CD4-positive, alpha-beta memory T cell (primary cell): ENCODE measurements at regions not wholly inside any gene's neighbourhood (a gene's known extent, or its start where the extent isn't known, plus 50 kb on each side); places are given as distances from the start of the nearest gene placed in this dataset.

Experiments used
- CTCF ChIA-PET: fragments of 350-600 bp; sonication (Branson Sonifier 250); formaldehyde crosslinking; loops from one replicate; lab custom pipeline; 2021; ENCODE audit warnings: inconsistent platforms; ENCODE audit not compliant: partially characterized antibody; lab: Charles Lee
- POLR2A ChIA-PET: fragments of 350-600 bp; sonication (Branson Sonifier 250); formaldehyde crosslinking; loops from one replicate; lab custom pipeline; 2021; ENCODE audit not compliant: partially characterized antibody; lab: Charles Lee
- DNase-seq, 5 donors: peaks; one replicate each; pipeline versions ENCODE4 v3.0.0 to v3.0.0-alpha.2; 2020 to 2022; ENCODE audit warnings: mixed read lengths in 1 of 5
- H3K27ac ChIP-seq: one replicate; pipeline ENCODE4 v1.7.0; 2013; ENCODE audit warnings: low read depth, low read length
- H3K27me3 ChIP-seq: 2 replicates; pipeline ENCODE4 v1.7.0; 2013; ENCODE audit warnings: mild to moderate bottlenecking, low read length, moderate library complexity; ENCODE audit not compliant: insufficient read depth
- H3K36me3 ChIP-seq: 2 replicates; pipeline ENCODE4 v1.7.0; 2013; ENCODE audit warnings: mild to moderate bottlenecking, low read length, moderate library complexity; ENCODE audit not compliant: insufficient read depth
- H3K4me1 ChIP-seq: 2 replicates; pipeline ENCODE4 v1.7.0; 2013; ENCODE audit warnings: mild to moderate bottlenecking, low read length, moderate library complexity; ENCODE audit not compliant: insufficient read depth
- H3K4me3 ChIP-seq, 2 donors: one replicate each; pipeline ENCODE4 v1.7.0; 2013; ENCODE audit warnings: low read length in 2 of 2, mild to moderate bottlenecking in 1 of 2
- H3K9me3 ChIP-seq, 2 donors: one replicate each; pipeline ENCODE4 v1.7.0; 2013; ENCODE audit warnings: low read length in 2 of 2, control low read depth in 1 of 2; ENCODE audit not compliant: control insufficient read depth in 1 of 2
- H3K27ac Mint-ChIP-seq, 7 donors: one replicate each; pipeline ENCODE4 v1.8.0; 2020 to 2021; ENCODE audit warnings: mixed read lengths in 7 of 7, mild to moderate bottlenecking in 6 of 7, inconsistent platforms in 3 of 7, moderate library complexity in 3 of 7
- H3K27me3 Mint-ChIP-seq, 2 donors: one replicate each; pipeline ENCODE4 v1.8.0; 2020 to 2021; ENCODE audit warnings: mixed read lengths in 2 of 2
- H3K36me3 Mint-ChIP-seq, 2 donors: one replicate each; pipeline ENCODE4 v1.8.0; 2020 to 2021; ENCODE audit warnings: mixed read lengths in 2 of 2, inconsistent platforms in 1 of 2, mild to moderate bottlenecking in 1 of 2
- H3K4me1 Mint-ChIP-seq, 4 donors: one replicate each; pipeline ENCODE4 v1.8.0; 2020 to 2021; ENCODE audit warnings: mixed read lengths in 4 of 4, mild to moderate bottlenecking in 1 of 4
- H3K4me3 Mint-ChIP-seq, 8 donors: one replicate each; pipeline ENCODE4 v1.8.0; 2020 to 2021; ENCODE audit warnings: mixed read lengths in 8 of 8, mild to moderate bottlenecking in 7 of 8, moderate library complexity in 6 of 8, inconsistent platforms in 3 of 8
- H3K9me3 Mint-ChIP-seq, 8 donors: one replicate each; pipeline ENCODE4 v1.8.0; 2020 to 2021; ENCODE audit warnings: mixed read lengths in 8 of 8, mild to moderate bottlenecking in 5 of 8, inconsistent platforms in 3 of 8, moderate library complexity in 1 of 8
- intact Hi-C: fragments of 100-400 bp; cut with micrococcal nuclease; formaldehyde crosslinking; loops from one replicate; pipeline ENCODE4 v1.15.1; 2023

- H3K27ac Mint-ChIP-seq: no peak overlapping the region
- Histone ChIP-seq H3K36me3 (no peaks in the 10 kb centered on the region), H3K4me1 (no peaks in the 10 kb centered on the region), H3K27ac (no peak overlapping the region), H3K4me3 (no peak overlapping the region), H3K9me3 (no peaks in the 10 kb centered on the region), H3K27me3 (no peaks in the 10 kb centered on the region)
- ChIA-PET POLR2A (no interaction called here), CTCF (no interaction called here)
- H3K4me3 Mint-ChIP-seq: no peak overlapping the region
- H3K36me3 Mint-ChIP-seq: no peaks in the 10 kb centered on the region
- peaks cover 0 to 8% (median 1%) of the 10 kb centered on the region in 8 donors for H3K9me3 Mint-ChIP-seq
- H3K4me1 Mint-ChIP-seq: no peaks in the 10 kb centered on the region
- intact Hi-C loops: no loop called here
- no peak for DNase-seq
- no peaks in the 10 kb centered on the region for H3K27me3 Mint-ChIP-seq
Observed at GRCh38 chr14:44712024-44712815, 205.1 kb upstream of the FSCB start.

- CTCF ChIA-PET: no interaction called here
- H3K9me3 Mint-ChIP-seq: peaks cover 0 to 13% (median 3%) of the 10 kb centered on the region in 8 donors
- Histone ChIP-seq H3K4me1 (no peaks in the 10 kb centered on the region), H3K36me3 (no peaks in the 10 kb centered on the region), H3K27ac (no peak overlapping the region), H3K9me3 (no peaks in the 10 kb centered on the region), H3K27me3 (no peaks in the 10 kb centered on the region), H3K4me3 (no peak overlapping the region)
- no peak overlapping the region for H3K4me3 Mint-ChIP-seq
- no peak overlapping the region for H3K27ac Mint-ChIP-seq
- H3K4me1 Mint-ChIP-seq: no peaks in the 10 kb centered on the region
- no peak for DNase-seq
- POLR2A ChIA-PET: no interaction called here
- H3K27me3 Mint-ChIP-seq: no peaks in the 10 kb centered on the region
- H3K36me3 Mint-ChIP-seq: no peaks in the 10 kb centered on the region
- intact Hi-C loops: no loop called here
Observed at GRCh38 chr14:44701563-44702263, 194.6 kb upstream of the FSCB start.

GRCh38 chr14:44700694-44701093, 193.6 kb upstream of the FSCB start:
- Histone ChIP-seq H3K27me3 (no peaks in the 10 kb centered on the region), H3K4me3 (no peak overlapping the region), H3K4me1 (no peaks in the 10 kb centered on the region), H3K27ac (no peak overlapping the region), H3K9me3 (no peaks in the 10 kb centered on the region), H3K36me3 (no peaks in the 10 kb centered on the region)
- H3K4me3 Mint-ChIP-seq: no peak overlapping the region
- CTCF ChIA-PET: no interaction called here
- POLR2A ChIA-PET: no interaction called here
- no peak overlapping the region for H3K27ac Mint-ChIP-seq
- DNase-seq: no peak
- intact Hi-C loops: no loop called here
- no peaks in the 10 kb centered on the region for H3K4me1 Mint-ChIP-seq
- no peaks in the 10 kb centered on the region for H3K36me3 Mint-ChIP-seq
- peaks cover 0 to 13% (median 4%) of the 10 kb centered on the region in 8 donors for H3K9me3 Mint-ChIP-seq
- H3K27me3 Mint-ChIP-seq: no peaks in the 10 kb centered on the region

- Mint-ChIP-seq H3K27me3 (no peaks in the 10 kb centered on the region), H3K4me3 (no peak overlapping the region), H3K4me1 (no peaks in the 10 kb centered on the region), H3K36me3 (no peaks in the 10 kb centered on the region), H3K27ac (no peak overlapping the region), H3K9me3 (peaks cover 0 to 13% (median 4%) of the 10 kb centered on the region in 8 donors)
- no peak overlapping the region for H3K4me3 ChIP-seq
- ChIA-PET POLR2A (no interaction called here), CTCF (no interaction called here)
- no peak overlapping the region for H3K27ac ChIP-seq
- H3K9me3 ChIP-seq: no peaks in the 10 kb centered on the region
- no peaks in the 10 kb centered on the region for H3K4me1 ChIP-seq
- no peaks in the 10 kb centered on the region for H3K27me3 ChIP-seq
- intact Hi-C loops: no loop called here
- no peaks in the 10 kb centered on the region for H3K36me3 ChIP-seq
- DNase-seq: no peak
Observed at GRCh38 chr14:44700184-44700583, 193.1 kb upstream of the FSCB start.

GRCh38 chr14:44699391-44699790, 192.3 kb upstream of the FSCB start:
- Histone ChIP-seq H3K9me3 (no peaks in the 10 kb centered on the region), H3K27me3 (no peaks in the 10 kb centered on the region), H3K4me1 (no peaks in the 10 kb centered on the region), H3K4me3 (no peak overlapping the region), H3K36me3 (no peaks in the 10 kb centered on the region), H3K27ac (no peak overlapping the region)
- no peaks in the 10 kb centered on the region for H3K4me1 Mint-ChIP-seq
- H3K9me3 Mint-ChIP-seq: peaks cover 0 to 13% (median 4%) of the 10 kb centered on the region in 8 donors
- ChIA-PET CTCF (no interaction called here), POLR2A (no interaction called here)
- no peaks in the 10 kb centered on the region for H3K27me3 Mint-ChIP-seq
- intact Hi-C loops: no loop called here
- H3K36me3 Mint-ChIP-seq: no peaks in the 10 kb centered on the region
- no peak overlapping the region for H3K27ac Mint-ChIP-seq
- no peak for DNase-seq
- H3K4me3 Mint-ChIP-seq: no peak overlapping the region

GRCh38 chr14:44669496-44669895, 162.4 kb upstream of the FSCB start:
- DNase-seq: no peak
- ChIA-PET CTCF (no interaction called here), POLR2A (no interaction called here)
- no peaks in the 10 kb centered on the region for H3K9me3 ChIP-seq
- H3K27me3 ChIP-seq: no peaks in the 10 kb centered on the region
- no peaks in the 10 kb centered on the region for H3K36me3 Mint-ChIP-seq
- intact Hi-C loops: no loop called here
- no peaks in the 10 kb centered on the region for H3K4me1 ChIP-seq
- no peaks in the 10 kb centered on the region for H3K36me3 ChIP-seq
- peaks cover 0 to 3% of the 10 kb centered on the region in 2 donors for H3K27me3 Mint-ChIP-seq
- H3K27ac ChIP-seq: no peak overlapping the region
- no peaks in the 10 kb centered on the region for H3K4me1 Mint-ChIP-seq
- H3K4me3 Mint-ChIP-seq: no peak overlapping the region
- H3K9me3 Mint-ChIP-seq: peaks cover 3 to 17% (median 11%) of the 10 kb centered on the region in 8 donors
- H3K4me3 ChIP-seq: no peak overlapping the region
- no peak overlapping the region for H3K27ac Mint-ChIP-seq

GRCh38 chr14:44663136-44663535, 156.1 kb upstream of the FSCB start:
- H3K4me3 ChIP-seq: no peak overlapping the region
- ChIA-PET POLR2A (no interaction called here), CTCF (no interaction called here)
- Mint-ChIP-seq H3K9me3 (peaks cover 0 to 1% (median 0%) of the 10 kb centered on the region in 8 donors), H3K4me1 (peaks cover 18 to 19% (median 18%) of the 10 kb centered on the region in 4 donors), H3K27me3 (no peaks in the 10 kb centered on the region), H3K4me3 (peak overlapping the region in 7 of 8 donors; percentile 65 to 85 (median 80)), H3K27ac (peak overlapping the region in 4 of 7 donors; percentile 74 to 82 (median 78)), H3K36me3 (no peaks in the 10 kb centered on the region)
- DNase-seq: no peak
- no peaks in the 10 kb centered on the region for H3K9me3 ChIP-seq
- H3K27me3 ChIP-seq: no peaks in the 10 kb centered on the region
- H3K27ac ChIP-seq: no peak overlapping the region
- intact Hi-C loops: no loop called here
- H3K36me3 ChIP-seq: no peaks in the 10 kb centered on the region
- H3K4me1 ChIP-seq: peaks cover 12% of the 10 kb centered on the region
